SW480 (cell line): ENCODE measurements at regions not wholly inside any gene's neighbourhood (a gene's known extent, or its start where the extent isn't known, plus 50 kb on each side); places are given as distances from the start of the nearest gene placed in this dataset.

Experiments used
- DNase-seq: peaks from one replicate; pipeline ENCODE4 v3.0.0-alpha.2; 2016; ENCODE audit warnings: low spot score

- no peak for DNase-seq
Observed at GRCh38 chr9:3049636-3050035, 205.7 kb upstream of the PUM3 start.

- DNase-seq, result no peak
Observed at GRCh38 chr9:3047912-3048311, 204.0 kb upstream of the PUM3 start.

- no peak for DNase-seq
Observed at GRCh38 chr9:3045153-3045552, 201.3 kb upstream of the PUM3 start.

GRCh38 chr9:3043369-3043768 lies 199.5 kb upstream of the PUM3 start:
- DNase-seq, result no peak

DNA sequence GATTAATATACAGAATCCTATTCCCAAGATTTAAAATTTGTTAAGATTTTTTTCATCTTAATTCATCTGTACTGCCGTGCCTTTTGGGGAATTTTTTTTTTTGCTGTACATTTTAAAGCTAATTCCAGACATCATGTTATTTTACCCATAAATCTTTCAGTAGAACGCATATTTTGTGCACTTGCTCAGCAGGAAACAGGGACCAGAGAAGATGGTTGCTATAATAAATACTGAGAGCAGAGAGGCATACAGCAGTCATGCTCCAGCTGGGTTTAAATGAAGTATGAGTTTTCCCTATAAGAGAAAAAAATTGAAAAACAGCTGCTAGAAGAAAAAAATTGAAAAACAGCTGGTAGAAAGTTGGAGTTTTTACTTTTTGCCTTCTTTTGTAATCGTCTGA lies 196.9 kb upstream of the PUM3 start:
- DNase-seq, result no peak

- no peak for DNase-seq
Observed at GRCh38 chr9:3036333-3036700, 192.4 kb upstream of the PUM3 start.

DNA sequence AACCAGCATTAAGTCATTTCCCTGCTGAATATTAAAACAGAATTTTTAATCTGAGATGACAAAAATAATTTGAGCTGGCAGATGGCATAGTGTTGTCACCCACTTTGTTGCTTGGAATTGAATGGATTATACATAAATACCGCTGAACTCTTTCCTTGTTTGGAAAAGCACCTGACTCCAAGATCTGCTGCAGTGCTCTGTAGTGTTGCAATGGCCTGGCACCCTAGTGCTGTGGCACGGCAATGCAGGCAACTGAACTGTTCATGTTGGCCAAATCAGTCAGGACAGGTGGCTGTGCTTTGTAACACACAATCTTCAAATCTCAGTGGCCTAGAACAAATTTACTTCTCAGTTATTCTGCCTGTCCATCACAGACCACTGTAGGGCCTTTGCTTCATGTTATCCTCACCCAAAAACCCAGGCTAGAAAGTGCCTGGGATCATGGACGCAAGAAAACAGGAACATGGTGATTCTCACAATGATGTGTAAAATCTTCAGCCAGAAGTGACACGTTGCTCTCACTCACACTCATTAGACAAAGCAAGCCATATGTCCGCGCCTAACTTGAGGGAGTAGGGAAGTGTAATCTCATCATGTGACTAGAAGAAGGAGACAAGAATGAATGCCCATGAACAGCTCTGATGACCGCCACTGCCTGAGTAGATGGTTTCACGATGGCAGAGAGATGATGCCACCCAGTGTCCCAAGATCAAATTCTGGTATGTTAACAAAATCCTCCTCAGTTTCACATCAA lies 191.9 kb upstream of the PUM3 start:
- no peak for DNase-seq

DNA sequence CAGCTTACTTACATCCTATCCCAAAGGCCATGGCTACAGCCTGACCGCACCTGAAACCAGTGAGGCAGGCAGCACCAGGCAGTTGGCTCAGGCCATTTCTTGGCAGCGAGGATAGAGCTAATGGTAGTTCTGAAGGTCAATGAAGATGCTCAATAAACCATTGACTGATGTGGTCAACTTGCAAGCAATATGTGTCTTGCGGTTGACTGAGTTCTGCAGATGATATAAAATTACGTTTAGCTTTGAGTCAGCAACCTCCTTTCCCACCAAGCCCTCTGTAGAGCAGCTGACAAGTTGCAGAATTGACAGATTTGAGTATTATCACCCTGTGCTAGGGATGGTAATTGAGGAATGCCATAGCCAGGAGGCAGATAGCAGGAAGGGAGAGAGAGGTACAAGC lies 189.0 kb upstream of the PUM3 start:
- no peak for DNase-seq

DNA sequence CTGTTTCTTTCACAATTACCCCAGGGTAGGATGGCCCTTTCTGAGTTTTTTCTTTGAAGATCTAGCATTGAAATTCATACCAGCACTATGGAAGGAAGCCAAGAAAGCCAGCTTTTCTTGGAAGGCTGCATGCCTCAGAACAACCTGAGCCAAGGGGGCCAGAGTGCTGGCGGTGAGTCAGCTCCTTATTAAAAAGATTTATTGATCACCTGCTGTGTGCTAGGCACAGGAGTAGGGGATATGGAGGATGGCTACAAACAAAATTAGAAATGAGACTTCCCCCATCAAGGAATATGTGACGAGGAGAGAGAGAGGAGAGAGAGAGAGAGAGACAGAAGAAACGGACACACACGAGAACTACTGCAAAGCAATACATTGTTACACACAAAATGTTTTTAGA lies 184.6 kb upstream of the PUM3 start:
- no peak for DNase-seq

- no peak for DNase-seq
Observed at GRCh38 chr9:3027210-3027609, 183.3 kb upstream of the PUM3 start.

GRCh38 chr9:3023449-3023848 lies 179.6 kb upstream of the PUM3 start:
- DNase-seq, result no peak

- DNase-seq, result no peak
Observed at GRCh38 chr9:3018691-3019230, 174.9 kb upstream of the PUM3 start.

- no peak for DNase-seq
Observed at GRCh38 chr9:3018071-3018470, 174.2 kb upstream of the PUM3 start.

- no peak for DNase-seq
Observed at GRCh38 chr9:3014178-3014577, 170.3 kb upstream of the PUM3 start.

GRCh38 chr9:3012842-3013241 lies 168.9 kb upstream of the PUM3 start:
- no peak for DNase-seq

GRCh38 chr9:3012245-3012644 lies 168.3 kb upstream of the PUM3 start:
- no peak for DNase-seq

DNA sequence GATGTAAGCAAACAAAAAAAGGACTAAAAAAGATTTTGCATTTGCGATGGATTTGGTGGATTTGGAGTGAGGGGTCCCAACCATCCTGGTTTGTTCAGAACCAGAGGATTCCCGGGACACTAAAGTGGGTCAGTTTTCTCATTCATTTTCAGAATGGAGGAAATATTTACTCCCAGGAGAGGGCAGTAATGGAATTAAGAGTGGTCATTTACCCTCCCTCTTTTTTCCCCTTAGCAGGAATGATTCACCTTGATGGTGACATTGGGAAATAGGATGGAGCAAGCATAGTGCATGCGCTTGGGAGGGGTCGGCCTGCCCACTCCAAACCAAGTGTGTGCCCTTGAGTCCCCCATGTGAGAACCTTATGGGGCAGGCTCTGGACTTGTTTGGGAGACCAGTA lies 164.2 kb upstream of the PUM3 start:
- DNase-seq, result no peak

DNA sequence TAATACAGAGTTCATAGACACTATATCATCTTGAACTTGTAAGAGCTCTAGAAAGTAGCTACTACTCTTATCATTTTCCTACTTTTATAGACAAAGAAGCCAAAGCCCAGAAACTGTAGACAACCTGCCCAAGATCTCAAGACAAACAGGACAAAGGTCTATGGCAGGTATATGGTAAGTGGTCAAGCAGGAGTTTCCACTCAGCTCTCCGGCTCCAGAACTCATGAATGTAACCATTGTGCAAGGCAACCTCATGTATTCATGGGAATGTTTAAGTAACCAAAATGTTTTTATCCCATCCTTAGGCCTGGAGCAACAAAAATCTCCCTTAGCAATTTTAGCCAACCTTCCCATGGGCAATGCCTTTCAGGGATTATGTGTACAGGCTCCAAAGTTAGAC lies 163.4 kb upstream of the PUM3 start:
- no peak for DNase-seq

DNA sequence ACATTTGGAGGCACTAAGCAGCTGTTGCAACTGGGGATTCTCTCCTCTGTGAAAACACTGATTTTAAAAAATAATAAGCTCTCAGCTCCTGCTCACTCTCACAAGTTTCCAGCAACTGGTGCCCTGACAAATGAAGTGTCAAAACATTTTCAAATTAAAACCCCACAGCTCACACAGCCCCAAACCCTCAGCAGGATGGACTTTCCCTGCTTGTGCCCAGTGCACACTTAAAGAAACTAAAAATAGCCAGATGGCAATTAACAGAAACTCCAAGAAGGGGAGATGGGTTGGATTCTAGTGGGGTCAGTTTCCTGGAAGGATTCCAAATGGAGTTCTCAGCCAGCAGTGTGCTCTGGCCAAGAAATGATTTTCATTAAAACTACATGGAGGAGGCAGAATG lies 163.0 kb upstream of the PUM3 start:
- no peak for DNase-seq

GRCh38 chr9:3004572-3004971 lies 160.7 kb upstream of the PUM3 start:
- no peak for DNase-seq

GRCh38 chr9:3001311-3001710 lies 157.4 kb upstream of the PUM3 start:
- DNase-seq, result no peak

GRCh38 chr9:2992427-2992826 lies 148.5 kb upstream of the PUM3 start:
- peak; percentile 70 for DNase-seq

GRCh38 chr9:2991292-2991691 lies 147.4 kb upstream of the PUM3 start:
- no peak for DNase-seq

DNA sequence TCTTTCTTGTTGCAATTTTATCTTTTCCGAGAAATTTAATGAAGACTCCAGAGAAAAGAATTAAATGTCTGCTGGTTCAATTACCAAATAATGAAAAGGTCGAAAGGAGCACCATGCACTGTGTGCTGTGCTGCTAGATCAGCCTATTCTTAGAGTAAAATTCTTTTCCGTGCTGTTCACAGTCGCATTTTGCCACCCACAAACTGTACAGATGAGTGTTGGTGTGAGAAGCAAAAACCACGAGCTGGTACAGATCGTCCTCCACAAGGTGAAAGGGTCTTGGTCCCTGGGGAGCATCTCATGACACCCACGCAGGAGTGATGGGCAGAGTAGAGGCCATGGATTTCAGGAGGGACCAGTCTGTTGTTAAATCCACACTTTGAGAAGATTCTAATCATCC lies 143.8 kb upstream of the PUM3 start:
- DNase-seq, result no peak
